Body of pancreas (tissue), 4 donors: ENCODE measurements at regions not wholly inside any gene's neighbourhood (a gene's known extent, or its start where the extent isn't known, plus 50 kb on each side); places are given as distances from the start of the nearest gene placed in this dataset.
"Not testable (repeated sequence)": the region's sequence is repeated elsewhere in the genome, so short reads cannot be mapped to it uniquely, and the experiment has no call there.

ENCODE experiments used
- ATAC-seq: fragments of 150-250 bp; one replicate; pipeline ENCODE4 v1.9.1; 2016
- DNase-seq, 4 donors: peaks; one replicate each; pipeline ENCODE4 v3.0.0-alpha.2; 2019
- H3K27ac ChIP-seq, 4 donors: fragments of 200-600 bp; sonication (generic); 1 replicate in 3 of 4; 2 replicates in 1 of 4; pipeline versions ENCODE4 v1.5.1 to v1.6.1; 2016 to 2019; ENCODE audit warnings: mild to moderate bottlenecking in 1 of 4, mixed read lengths in 1 of 4, moderate library complexity in 1 of 4
- H3K27me3 ChIP-seq, 2 donors: fragments of 200-600 bp; sonication (generic); one replicate each; pipeline ENCODE4 v1.6.0; 2016; ENCODE audit warnings: mild to moderate bottlenecking in 1 of 2
- H3K36me3 ChIP-seq, 2 donors: fragments of 200-600 bp; sonication (generic); replicated peaks in 1 of 2; 2 replicates each; pipeline ENCODE4 v1.5.1; 2016; ENCODE audit warnings: low read depth in 2 of 2; ENCODE audit not compliant: insufficient read depth in 1 of 2
- H3K4me1 ChIP-seq: fragments of 200-600 bp; sonication (generic); one replicate; pipeline ENCODE4 v1.6.0; 2016
- H3K4me3 ChIP-seq, 2 donors: fragments of 200-600 bp; sonication (generic); 1 replicate in 1 of 2; 2 replicates in 1 of 2; pipeline ENCODE4 v1.5.1; 2016 to 2019
- H3K9me3 ChIP-seq, 3 donors: fragments of 200-600 bp; sonication (generic); 1 replicate in 2 of 3; 2 replicates in 1 of 3; pipeline ENCODE4 v1.5.1; 2016
- POLR2A ChIP-seq, 3 donors: fragments of 450-650 bp; IDR thresholded peaks; one replicate each; pipeline ENCODE4 v1.6.1; 2016; ENCODE audit warnings: antibody characterized with exemption in 3 of 3, mild to moderate bottlenecking in 2 of 3
- WGBS, 2 donors: methylation state at CpG; one replicate each; pipeline ENCODE4 v1.1.5; 2017; 5-methylcytosine and 5-hydroxymethylcytosine counted together
- intact Hi-C: fragments of 100-400 bp; cut with DNase I; formaldehyde crosslinking; loops from one replicate; pipeline ENCODE4 v1.15.1; 2023
- TF ChIP-seq, protein P1 (sequence below), 7 experiments: fragments of 450-650 bp in 4 of 7; fragments of 200-600 bp in 3 of 7; sonication (generic) in 3 of 7; IDR thresholded peaks; one replicate each; pipeline ENCODE4 v1.5.1; 2016 to 2019; ENCODE audit warnings: antibody characterized with exemption in 7 of 7

DNA sequence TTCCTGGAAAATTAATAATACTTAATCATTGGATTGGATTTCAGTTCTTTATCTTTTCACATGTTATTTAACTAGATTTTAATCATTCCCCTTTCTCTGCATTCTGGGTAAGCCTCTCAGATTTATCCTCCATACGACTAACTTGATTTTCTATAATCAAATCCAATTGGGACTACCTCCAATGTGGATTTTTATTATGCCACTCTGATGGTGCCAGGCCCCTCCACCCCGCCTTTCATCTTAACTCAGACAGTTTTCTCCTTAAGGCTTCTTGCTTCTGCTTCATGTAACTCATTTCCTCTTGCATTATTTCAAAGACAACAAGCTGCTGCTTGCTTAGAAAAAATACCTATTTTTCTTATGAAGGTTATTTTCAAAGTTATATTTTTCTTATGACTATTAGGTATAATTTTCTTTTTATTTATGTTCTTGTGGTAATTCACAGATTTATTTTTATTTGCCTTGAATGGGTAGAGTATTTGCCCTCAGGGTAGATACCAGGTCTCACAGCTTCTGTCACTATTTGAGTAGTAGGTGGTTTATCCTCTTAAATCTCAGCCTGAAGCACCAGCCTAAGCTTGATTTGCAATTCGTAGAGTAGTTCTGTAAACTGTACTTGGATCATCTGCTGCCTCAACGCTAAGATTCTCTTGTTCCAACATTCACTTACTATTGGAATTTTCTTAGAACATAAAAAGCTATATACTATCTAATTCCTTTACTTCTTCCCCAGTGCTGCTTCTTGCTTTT, 659.0 kb upstream of the ARRDC3 start:
- TF ChIP-seq POLR2A (IDR thresholded peaks at IDR 0.05) = no peak
- TF ChIP-seq, protein P1, sequence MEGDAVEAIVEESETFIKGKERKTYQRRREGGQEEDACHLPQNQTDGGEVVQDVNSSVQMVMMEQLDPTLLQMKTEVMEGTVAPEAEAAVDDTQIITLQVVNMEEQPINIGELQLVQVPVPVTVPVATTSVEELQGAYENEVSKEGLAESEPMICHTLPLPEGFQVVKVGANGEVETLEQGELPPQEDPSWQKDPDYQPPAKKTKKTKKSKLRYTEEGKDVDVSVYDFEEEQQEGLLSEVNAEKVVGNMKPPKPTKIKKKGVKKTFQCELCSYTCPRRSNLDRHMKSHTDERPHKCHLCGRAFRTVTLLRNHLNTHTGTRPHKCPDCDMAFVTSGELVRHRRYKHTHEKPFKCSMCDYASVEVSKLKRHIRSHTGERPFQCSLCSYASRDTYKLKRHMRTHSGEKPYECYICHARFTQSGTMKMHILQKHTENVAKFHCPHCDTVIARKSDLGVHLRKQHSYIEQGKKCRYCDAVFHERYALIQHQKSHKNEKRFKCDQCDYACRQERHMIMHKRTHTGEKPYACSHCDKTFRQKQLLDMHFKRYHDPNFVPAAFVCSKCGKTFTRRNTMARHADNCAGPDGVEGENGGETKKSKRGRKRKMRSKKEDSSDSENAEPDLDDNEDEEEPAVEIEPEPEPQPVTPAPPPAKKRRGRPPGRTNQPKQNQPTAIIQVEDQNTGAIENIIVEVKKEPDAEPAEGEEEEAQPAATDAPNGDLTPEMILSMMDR (IDR thresholded peaks at IDR 0.05) = no peak
- H3K9me3 ChIP-seq = no peaks in the 10 kb centered on the region
- H3K27ac ChIP-seq = no peak overlapping the region
- no peak overlapping the region for H3K4me3 ChIP-seq
- H3K27me3 ChIP-seq = no peaks in the 10 kb centered on the region
- intact Hi-C loops = no loop called here
- ATAC-seq (no peak), DNase-seq (no peak)
- no peaks in the 10 kb centered on the region for H3K4me1 ChIP-seq
- H3K36me3 ChIP-seq = no peaks in the 10 kb centered on the region
- 53 to 57% methylated on average over 4 of the region's 4 CpGs for WGBS, 2 donors

DNA sequence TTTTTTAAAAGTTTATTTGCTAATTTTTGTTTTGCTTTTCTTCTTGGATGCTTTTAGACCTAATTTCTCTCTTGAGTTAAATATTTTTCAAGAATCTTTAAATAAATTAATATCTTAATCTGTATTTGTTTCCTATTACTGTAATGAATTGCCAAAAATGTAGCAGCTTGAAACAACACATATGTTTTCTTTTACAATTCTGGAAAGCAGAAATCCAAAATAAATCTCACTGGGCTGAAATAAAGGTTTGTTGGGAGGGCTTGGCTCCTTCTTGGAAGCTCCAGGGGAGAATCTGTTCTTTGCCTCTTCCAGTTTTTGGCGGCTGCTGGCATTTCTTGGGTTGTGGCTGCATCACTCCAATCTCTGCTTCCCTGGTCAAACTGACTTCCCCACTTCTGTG, 658.1 kb upstream of the ARRDC3 start:
- no peak overlapping the region for H3K27ac ChIP-seq
- intact Hi-C loops = no loop called here
- TF ChIP-seq, protein P1 (IDR thresholded peaks at IDR 0.05) = no peak
- TF ChIP-seq POLR2A (IDR thresholded peaks at IDR 0.05) = no peak
- no peaks in the 10 kb centered on the region for H3K27me3 ChIP-seq
- H3K9me3 ChIP-seq = no peaks in the 10 kb centered on the region
- no peak for ATAC-seq
- H3K4me1 ChIP-seq = no peaks in the 10 kb centered on the region
- no peaks in the 10 kb centered on the region for H3K36me3 ChIP-seq
- WGBS, 2 donors = 64 to 91% methylated on average over 1 of the region's 1 CpG
- H3K4me3 ChIP-seq = no peak overlapping the region
- no peak for DNase-seq

DNA sequence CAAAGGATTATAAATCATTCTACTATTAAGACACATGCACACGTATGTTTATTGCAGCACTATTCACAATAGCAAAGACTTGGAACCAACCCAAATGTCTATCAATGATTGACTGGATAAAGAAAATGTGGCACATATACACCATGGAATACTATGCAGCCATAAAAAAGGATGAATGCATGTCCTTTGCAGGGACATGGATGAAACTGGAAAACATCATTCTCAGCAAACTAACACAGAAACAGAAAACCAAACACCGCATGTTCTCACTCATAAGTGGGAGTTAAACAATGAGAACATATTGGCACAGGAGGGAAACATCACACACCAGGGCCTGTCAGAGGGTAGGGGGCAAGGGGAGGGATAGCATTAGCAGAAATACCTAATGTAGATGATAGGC, 646.7 kb upstream of the ARRDC3 start:
- 82 to 90% methylated on average over 2 of the region's 2 CpGs for WGBS, 2 donors
- DNase-seq, H3K4me3 ChIP-seq, H3K27ac ChIP-seq, ATAC-seq, H3K9me3 ChIP-seq, H3K4me1 ChIP-seq, H3K36me3 ChIP-seq, H3K27me3 ChIP-seq, intact Hi-C loops: not testable (repeated sequence)

DNA sequence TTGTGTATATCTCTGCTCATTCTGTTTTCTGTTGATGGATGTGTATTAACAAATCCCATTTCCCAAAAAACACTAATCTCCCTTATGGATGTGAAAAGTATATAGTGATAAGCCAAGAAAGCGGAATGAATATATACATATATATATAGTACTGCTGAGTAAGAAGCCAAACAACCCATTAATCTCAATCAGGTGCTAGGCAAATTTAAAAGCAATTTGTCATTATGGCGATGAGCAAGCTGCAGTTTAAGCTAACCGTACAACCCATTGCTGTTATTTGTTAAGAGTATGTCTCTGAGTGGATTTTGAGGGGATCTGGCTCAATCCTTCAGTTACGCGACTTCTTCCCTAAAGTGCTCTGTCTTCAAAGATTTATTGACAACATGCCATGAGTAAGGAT, 640.4 kb upstream of the ARRDC3 start:
- TF ChIP-seq, protein P1 (IDR thresholded peaks at IDR 0.05) = no peak
- no peak for TF ChIP-seq POLR2A (IDR thresholded peaks at IDR 0.05)
- H3K27me3 ChIP-seq = no peaks in the 10 kb centered on the region
- H3K36me3 ChIP-seq = no peaks in the 10 kb centered on the region
- DNase-seq (no peak), ATAC-seq (no peak)
- intact Hi-C loops = no loop called here
- WGBS, 2 donors = 46 to 49% methylated on average over 5 of the region's 5 CpGs
- H3K27ac ChIP-seq = no peak overlapping the region
- H3K9me3 ChIP-seq = no peaks in the 10 kb centered on the region
- H3K4me1 ChIP-seq = no peaks in the 10 kb centered on the region
- no peak overlapping the region for H3K4me3 ChIP-seq

DNA sequence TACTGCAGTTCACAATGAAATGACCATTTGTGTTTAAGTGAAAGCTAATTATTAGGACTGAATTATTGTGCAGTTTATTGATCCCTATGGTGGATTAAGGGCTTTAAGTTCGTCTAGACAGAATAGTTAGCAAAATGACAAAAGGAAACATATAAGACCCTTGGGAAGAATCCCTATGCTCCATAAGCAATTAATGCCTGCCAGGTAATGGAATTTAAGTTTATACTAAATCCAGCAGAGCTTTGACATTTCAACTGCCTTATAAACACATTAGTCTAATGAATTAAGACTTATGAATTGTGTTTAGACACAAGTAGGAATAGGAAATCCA, 640.0 kb upstream of the ARRDC3 start:
- H3K27ac ChIP-seq = no peak overlapping the region
- no peaks in the 10 kb centered on the region for H3K36me3 ChIP-seq
- intact Hi-C loops = no loop called here
- no peak for ATAC-seq
- DNase-seq = no peak
- no peaks in the 10 kb centered on the region for H3K9me3 ChIP-seq
- no peaks in the 10 kb centered on the region for H3K4me1 ChIP-seq
- H3K27me3 ChIP-seq = no peaks in the 10 kb centered on the region
- 30 to 42% methylated on average over 1 of the region's 1 CpG for WGBS, 2 donors
- H3K4me3 ChIP-seq = no peak overlapping the region
- TF ChIP-seq, protein P1 (IDR thresholded peaks at IDR 0.05) = no peak
- no peak for TF ChIP-seq POLR2A (IDR thresholded peaks at IDR 0.05)
